ENCODE measurements at regions not wholly inside any gene's neighbourhood (a gene's known extent, or its start where the extent isn't known, plus 50 kb on each side); places are given as distances from the start of the nearest gene placed in this dataset.

GRCh38 chr2:181774685-181775084 is 94.4 kb upstream of the NEUROD1 start:
- H3K4me1 ChIP-seq: peaks cover 12% of the 10 kb centered on the region
- H3K36me3 ChIP-seq (replicated peaks): no peaks in the 10 kb centered on the region
- no peak for DNase-seq (ENCODE audit: low spot score in 2 of 2)
- H3K9me3 ChIP-seq: no peaks in the 10 kb centered on the region
- in situ Hi-C loops (cut with MboI; ENCODE audit: low sequenced_read_pairs): loop anchor here (25.0 kb wide), 2 partner anchors 113 to 313 kb away; partner anchors contain the start of gene ITPRID2
- H3K27me3 ChIP-seq (ENCODE audit: low read depth): no peaks in the 10 kb centered on the region
- H3K4me3 ChIP-seq: no peak overlapping the region

- Histone ChIP-seq H3K36me3 (replicated peaks) (no peaks in the 10 kb centered on the region), H3K4me3 (no peak overlapping the region), H3K9me3 (no peaks in the 10 kb centered on the region), H3K4me1 (peaks cover 21% of the 10 kb centered on the region), H3K27me3 (ENCODE audit: low read depth) (no peaks in the 10 kb centered on the region)
- DNase-seq (ENCODE audit: low spot score in 2 of 2): no peak
- in situ Hi-C loops (cut with MboI; ENCODE audit: low sequenced_read_pairs): no loop called here
These were observed 96.0 kb upstream of the NEUROD1 start for GRCh38 chr2:181776336-181776735.

GRCh38 chr2:181777734-181778133 is 97.4 kb upstream of the NEUROD1 start:
- no peaks in the 10 kb centered on the region for H3K9me3 ChIP-seq
- no peaks in the 10 kb centered on the region for H3K27me3 ChIP-seq (ENCODE audit: low read depth)
- no peak overlapping the region for H3K4me3 ChIP-seq
- peaks cover 21% of the 10 kb centered on the region for H3K4me1 ChIP-seq
- H3K36me3 ChIP-seq (replicated peaks): no peaks in the 10 kb centered on the region
- no peak for DNase-seq (ENCODE audit: low spot score in 2 of 2)
- in situ Hi-C loops (cut with MboI; ENCODE audit: low sequenced_read_pairs): no loop called here

GRCh38 chr2:181778621-181779201 is 98.4 kb upstream of the NEUROD1 start:
- peak; percentile 24 to 46 for DNase-seq (ENCODE audit: low spot score in 2 of 2)
- no peaks in the 10 kb centered on the region for H3K9me3 ChIP-seq
- H3K4me3 ChIP-seq: no peak overlapping the region
- in situ Hi-C loops (cut with MboI; ENCODE audit: low sequenced_read_pairs): no loop called here
- H3K36me3 ChIP-seq (replicated peaks): no peaks in the 10 kb centered on the region
- H3K27me3 ChIP-seq (ENCODE audit: low read depth): no peaks in the 10 kb centered on the region
- peaks cover 21% of the 10 kb centered on the region for H3K4me1 ChIP-seq

- Histone ChIP-seq H3K27me3 (ENCODE audit: low read depth) (no peaks in the 10 kb centered on the region), H3K4me3 (no peak overlapping the region), H3K4me1 (peaks cover 21% of the 10 kb centered on the region), H3K9me3 (no peaks in the 10 kb centered on the region), H3K36me3 (replicated peaks) (no peaks in the 10 kb centered on the region)
- DNase-seq (ENCODE audit: low spot score in 2 of 2): no peak
- in situ Hi-C loops (cut with MboI; ENCODE audit: low sequenced_read_pairs): no loop called here
These were observed 99.1 kb upstream of the NEUROD1 start for GRCh38 chr2:181779288-181780021.

- no peaks in the 10 kb centered on the region for H3K9me3 ChIP-seq
- H3K27me3 ChIP-seq (ENCODE audit: low read depth): no peaks in the 10 kb centered on the region
- no peak overlapping the region for H3K4me3 ChIP-seq
- in situ Hi-C loops (cut with MboI; ENCODE audit: low sequenced_read_pairs): no loop called here
- H3K36me3 ChIP-seq (replicated peaks): no peaks in the 10 kb centered on the region
- peaks cover 21% of the 10 kb centered on the region for H3K4me1 ChIP-seq
- DNase-seq (ENCODE audit: low spot score in 2 of 2): peak; percentile 62 to 73
These were observed 99.8 kb upstream of the NEUROD1 start for GRCh38 chr2:181780047-181780651.

GRCh38 chr2:181780657-181781056 is 100.3 kb upstream of the NEUROD1 start:
- Histone ChIP-seq H3K9me3 (no peaks in the 10 kb centered on the region), H3K4me3 (no peak overlapping the region), H3K36me3 (replicated peaks) (no peaks in the 10 kb centered on the region), H3K4me1 (peaks cover 21% of the 10 kb centered on the region), H3K27me3 (ENCODE audit: low read depth) (no peaks in the 10 kb centered on the region)
- no peak for DNase-seq (ENCODE audit: low spot score in 2 of 2)
- in situ Hi-C loops (cut with MboI; ENCODE audit: low sequenced_read_pairs): no loop called here

- in situ Hi-C loops (cut with MboI; ENCODE audit: low sequenced_read_pairs): no loop called here
- DNase-seq (ENCODE audit: low spot score in 2 of 2): no peak
- H3K4me1 ChIP-seq: peaks cover 21% of the 10 kb centered on the region
- no peaks in the 10 kb centered on the region for H3K27me3 ChIP-seq (ENCODE audit: low read depth)
- H3K36me3 ChIP-seq (replicated peaks): no peaks in the 10 kb centered on the region
- no peak overlapping the region for H3K4me3 ChIP-seq
- no peaks in the 10 kb centered on the region for H3K9me3 ChIP-seq
These were observed 100.9 kb upstream of the NEUROD1 start for GRCh38 chr2:181781078-181781786.

GRCh38 chr2:181782660-181783059 is 102.3 kb upstream of the NEUROD1 start:
- Histone ChIP-seq H3K9me3 (no peaks in the 10 kb centered on the region), H3K36me3 (replicated peaks) (no peaks in the 10 kb centered on the region), H3K4me1 (peaks cover 21% of the 10 kb centered on the region), H3K4me3 (no peak overlapping the region), H3K27me3 (ENCODE audit: low read depth) (no peaks in the 10 kb centered on the region)
- no peak for DNase-seq (ENCODE audit: low spot score in 2 of 2)
- in situ Hi-C loops (cut with MboI; ENCODE audit: low sequenced_read_pairs): no loop called here

GRCh38 chr2:181784556-181784955 is 104.2 kb upstream of the NEUROD1 start:
- Histone ChIP-seq H3K27me3 (ENCODE audit: low read depth) (no peaks in the 10 kb centered on the region), H3K4me1 (peaks cover 10% of the 10 kb centered on the region), H3K4me3 (no peak overlapping the region), H3K9me3 (no peaks in the 10 kb centered on the region), H3K36me3 (replicated peaks) (no peaks in the 10 kb centered on the region)
- in situ Hi-C loops (cut with MboI; ENCODE audit: low sequenced_read_pairs): no loop called here
- DNase-seq (ENCODE audit: low spot score in 2 of 2): no peak

GRCh38 chr2:181785691-181786344 is 105.5 kb upstream of the NEUROD1 start:
- no peak overlapping the region for H3K4me3 ChIP-seq
- no peaks in the 10 kb centered on the region for H3K36me3 ChIP-seq (replicated peaks)
- DNase-seq (ENCODE audit: low spot score in 2 of 2): no peak
- H3K4me1 ChIP-seq: no peaks in the 10 kb centered on the region
- in situ Hi-C loops (cut with MboI; ENCODE audit: low sequenced_read_pairs): no loop called here
- no peaks in the 10 kb centered on the region for H3K27me3 ChIP-seq (ENCODE audit: low read depth)
- H3K9me3 ChIP-seq: no peaks in the 10 kb centered on the region

- Histone ChIP-seq H3K27me3 (ENCODE audit: low read depth) (no peaks in the 10 kb centered on the region), H3K9me3 (no peaks in the 10 kb centered on the region), H3K36me3 (replicated peaks) (no peaks in the 10 kb centered on the region), H3K4me3 (no peak overlapping the region), H3K4me1 (no peaks in the 10 kb centered on the region)
- in situ Hi-C loops (cut with MboI; ENCODE audit: low sequenced_read_pairs): no loop called here
- no peak for DNase-seq (ENCODE audit: low spot score in 2 of 2)
These were observed 104.9 kb upstream of the ITPRID2 start for GRCh38 chr2:181786371-181787228.
